IPS-11a (cell line): ENCODE measurements at regions not wholly inside any gene's neighbourhood (a gene's known extent, or its start where the extent isn't known, plus 50 kb on each side); places are given as distances from the start of the nearest gene placed in this dataset.
"Not testable (repeated sequence)": the region's sequence is repeated elsewhere in the genome, so short reads cannot be mapped to it uniquely, and the experiment has no call there.

Experiments used
- H3K4me3 ChIP-seq: one replicate; pipeline ENCODE4 v1.5.1; 2013; ENCODE audit warnings: low read depth, low read length, control low read depth

- H3K4me3 ChIP-seq = no peak overlapping the region
These were observed 224.9 kb upstream of the AUTS2 start for GRCh38 chr7:69373171-69374043.

GRCh38 chr7:69374044-69374425, 224.2 kb upstream of the AUTS2 start:
- H3K4me3 ChIP-seq = no peak overlapping the region

GRCh38 chr7:69377191-69377590, 221.1 kb upstream of the AUTS2 start:
- H3K4me3 ChIP-seq = no peak overlapping the region

GRCh38 chr7:69388452-69389137, 209.7 kb upstream of the AUTS2 start:
- no peak overlapping the region for H3K4me3 ChIP-seq

GRCh38 chr7:69389216-69389615, 209.1 kb upstream of the AUTS2 start:
- H3K4me3 ChIP-seq = no peak overlapping the region

GRCh38 chr7:69393912-69394311, 204.4 kb upstream of the AUTS2 start:
- H3K4me3 ChIP-seq = not testable (repeated sequence)

- H3K4me3 ChIP-seq = no peak overlapping the region
These were observed 203.1 kb upstream of the AUTS2 start for GRCh38 chr7:69395061-69395714.

GRCh38 chr7:69398986-69399385, 199.3 kb upstream of the AUTS2 start:
- H3K4me3 ChIP-seq = no peak overlapping the region

GRCh38 chr7:69399401-69399800, 198.9 kb upstream of the AUTS2 start:
- H3K4me3 ChIP-seq = no peak overlapping the region

GRCh38 chr7:69402696-69403095, 195.6 kb upstream of the AUTS2 start:
- no peak overlapping the region for H3K4me3 ChIP-seq

- no peak overlapping the region for H3K4me3 ChIP-seq
These were observed 195.1 kb upstream of the AUTS2 start for GRCh38 chr7:69403169-69403568.

GRCh38 chr7:69411018-69411417, 187.3 kb upstream of the AUTS2 start:
- H3K4me3 ChIP-seq = no peak overlapping the region

GRCh38 chr7:69411466-69411865, 186.8 kb upstream of the AUTS2 start:
- H3K4me3 ChIP-seq = no peak overlapping the region

- H3K4me3 ChIP-seq = no peak overlapping the region
These were observed 185.7 kb upstream of the AUTS2 start for GRCh38 chr7:69412331-69413146.

- H3K4me3 ChIP-seq = no peak overlapping the region
These were observed 183.7 kb upstream of the AUTS2 start for GRCh38 chr7:69414555-69414954.

GRCh38 chr7:69418869-69419670, 179.2 kb upstream of the AUTS2 start:
- H3K4me3 ChIP-seq = no peak overlapping the region

- no peak overlapping the region for H3K4me3 ChIP-seq
These were observed 178.3 kb upstream of the AUTS2 start for GRCh38 chr7:69419934-69420333.

GRCh38 chr7:69422574-69422985, 175.7 kb upstream of the AUTS2 start:
- no peak overlapping the region for H3K4me3 ChIP-seq

- H3K4me3 ChIP-seq = no peak overlapping the region
These were observed 171.6 kb upstream of the AUTS2 start for GRCh38 chr7:69426705-69427104.

GRCh38 chr7:69428089-69428488, 170.2 kb upstream of the AUTS2 start:
- H3K4me3 ChIP-seq = no peak overlapping the region
